OCI-LY3 (cell line): ENCODE measurements at regions not wholly inside any gene's neighbourhood (a gene's known extent, or its start where the extent isn't known, plus 50 kb on each side); places are given as distances from the start of the nearest gene placed in this dataset.

Experiments used
- EZH2phosphoT487 ChIP-seq: fragments of 200-600 bp; shearing (Covaris generic); IDR thresholded peaks from 2 replicates; pipeline ENCODE4 v1.6.1; 2018; ENCODE audit warnings: antibody characterized with exemption, mixed run types, low read depth
- TF ChIP-seq, protein P1 (sequence below): fragments of 200-600, 300-600 bp; sonication (generic); IDR thresholded peaks from 2 replicates; pipeline ENCODE4 v1.5.1; 2014; ENCODE audit warnings: antibody characterized with exemption, low read length, low read depth

DNA sequence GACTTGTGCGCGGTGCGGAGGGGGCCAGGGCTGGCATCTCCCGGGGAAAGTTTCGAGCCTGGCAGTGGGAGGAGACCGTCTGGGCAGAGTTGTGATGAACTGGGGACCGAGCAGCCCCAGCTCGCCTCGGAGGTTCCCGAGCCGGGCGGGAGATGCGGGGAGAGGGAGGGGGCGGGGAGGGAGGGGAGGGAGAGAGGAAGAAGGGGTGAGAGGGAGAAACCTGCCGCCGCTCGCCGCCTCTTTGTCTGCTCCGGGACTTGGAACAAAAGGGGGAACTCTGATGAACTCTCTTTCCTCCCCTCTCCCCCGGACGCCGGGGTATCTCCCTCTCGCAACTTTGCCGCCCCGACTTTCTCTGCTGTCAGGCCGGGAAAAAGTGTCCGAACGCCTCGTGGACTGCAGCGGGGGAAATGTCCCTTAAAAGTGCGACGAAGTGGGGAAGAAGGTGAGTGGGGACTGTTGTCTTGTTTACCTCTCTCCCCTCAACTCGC is 72.7 kb downstream of the SOX4 start:
- TF ChIP-seq, protein P1, sequence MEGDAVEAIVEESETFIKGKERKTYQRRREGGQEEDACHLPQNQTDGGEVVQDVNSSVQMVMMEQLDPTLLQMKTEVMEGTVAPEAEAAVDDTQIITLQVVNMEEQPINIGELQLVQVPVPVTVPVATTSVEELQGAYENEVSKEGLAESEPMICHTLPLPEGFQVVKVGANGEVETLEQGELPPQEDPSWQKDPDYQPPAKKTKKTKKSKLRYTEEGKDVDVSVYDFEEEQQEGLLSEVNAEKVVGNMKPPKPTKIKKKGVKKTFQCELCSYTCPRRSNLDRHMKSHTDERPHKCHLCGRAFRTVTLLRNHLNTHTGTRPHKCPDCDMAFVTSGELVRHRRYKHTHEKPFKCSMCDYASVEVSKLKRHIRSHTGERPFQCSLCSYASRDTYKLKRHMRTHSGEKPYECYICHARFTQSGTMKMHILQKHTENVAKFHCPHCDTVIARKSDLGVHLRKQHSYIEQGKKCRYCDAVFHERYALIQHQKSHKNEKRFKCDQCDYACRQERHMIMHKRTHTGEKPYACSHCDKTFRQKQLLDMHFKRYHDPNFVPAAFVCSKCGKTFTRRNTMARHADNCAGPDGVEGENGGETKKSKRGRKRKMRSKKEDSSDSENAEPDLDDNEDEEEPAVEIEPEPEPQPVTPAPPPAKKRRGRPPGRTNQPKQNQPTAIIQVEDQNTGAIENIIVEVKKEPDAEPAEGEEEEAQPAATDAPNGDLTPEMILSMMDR, result no peak
- no peak for TF ChIP-seq EZH2phosphoT487
